ENCODE measurements at regions not wholly inside any gene's neighbourhood (a gene's known extent, or its start where the extent isn't known, plus 50 kb on each side); places are given as distances from the start of the nearest gene placed in this dataset.
A peak's percentile ranks its signal among the peaks of the same experiment; 100 is the strongest.

DNA sequence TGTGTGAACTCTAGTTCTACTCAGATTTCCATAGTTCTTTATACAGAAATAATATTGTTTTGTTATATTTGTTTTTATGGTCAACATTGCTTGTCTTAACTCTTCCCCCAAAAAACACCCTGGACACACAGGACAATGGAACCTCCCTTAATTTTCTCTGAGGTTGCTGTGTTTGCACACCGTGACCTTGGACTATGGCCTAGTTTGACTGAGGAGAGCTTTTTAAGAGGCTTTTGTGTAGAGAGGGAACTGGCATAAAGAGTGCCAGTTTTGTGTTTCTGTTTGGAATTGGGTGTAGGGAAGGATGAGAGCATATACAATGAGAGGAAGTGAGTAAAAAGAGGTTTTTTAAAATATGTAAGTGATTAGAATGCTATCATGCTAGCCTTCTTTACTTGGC lies 101.1 kb upstream of the MEF2C start:
- no peak for DNase-seq

GRCh38 chr5:88979726-88980125 lies 96.7 kb upstream of the MEF2C start:
- DNase-seq, result no peak

GRCh38 chr5:88979244-88979643 lies 96.3 kb upstream of the MEF2C start:
- no peak for DNase-seq

DNA sequence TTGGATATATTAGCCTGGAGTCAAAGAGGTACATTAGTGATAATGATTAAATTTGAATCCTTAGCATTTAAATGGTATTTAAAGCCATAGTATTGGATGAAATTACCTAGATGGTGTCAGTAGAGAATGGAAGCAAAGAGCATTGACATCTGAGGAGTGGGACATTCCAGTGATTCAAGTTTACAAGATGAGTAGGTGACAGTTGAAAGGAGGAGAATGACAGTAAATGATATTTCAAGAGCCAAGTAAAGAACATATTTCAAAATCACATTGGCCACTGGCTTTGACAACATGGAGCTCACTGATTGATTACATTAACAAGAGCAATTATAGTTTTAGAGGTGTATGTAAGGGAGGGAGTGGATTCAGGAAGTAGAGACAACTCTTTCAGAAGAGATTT lies 93.9 kb upstream of the MEF2C start:
- DNase-seq, result no peak

DNA sequence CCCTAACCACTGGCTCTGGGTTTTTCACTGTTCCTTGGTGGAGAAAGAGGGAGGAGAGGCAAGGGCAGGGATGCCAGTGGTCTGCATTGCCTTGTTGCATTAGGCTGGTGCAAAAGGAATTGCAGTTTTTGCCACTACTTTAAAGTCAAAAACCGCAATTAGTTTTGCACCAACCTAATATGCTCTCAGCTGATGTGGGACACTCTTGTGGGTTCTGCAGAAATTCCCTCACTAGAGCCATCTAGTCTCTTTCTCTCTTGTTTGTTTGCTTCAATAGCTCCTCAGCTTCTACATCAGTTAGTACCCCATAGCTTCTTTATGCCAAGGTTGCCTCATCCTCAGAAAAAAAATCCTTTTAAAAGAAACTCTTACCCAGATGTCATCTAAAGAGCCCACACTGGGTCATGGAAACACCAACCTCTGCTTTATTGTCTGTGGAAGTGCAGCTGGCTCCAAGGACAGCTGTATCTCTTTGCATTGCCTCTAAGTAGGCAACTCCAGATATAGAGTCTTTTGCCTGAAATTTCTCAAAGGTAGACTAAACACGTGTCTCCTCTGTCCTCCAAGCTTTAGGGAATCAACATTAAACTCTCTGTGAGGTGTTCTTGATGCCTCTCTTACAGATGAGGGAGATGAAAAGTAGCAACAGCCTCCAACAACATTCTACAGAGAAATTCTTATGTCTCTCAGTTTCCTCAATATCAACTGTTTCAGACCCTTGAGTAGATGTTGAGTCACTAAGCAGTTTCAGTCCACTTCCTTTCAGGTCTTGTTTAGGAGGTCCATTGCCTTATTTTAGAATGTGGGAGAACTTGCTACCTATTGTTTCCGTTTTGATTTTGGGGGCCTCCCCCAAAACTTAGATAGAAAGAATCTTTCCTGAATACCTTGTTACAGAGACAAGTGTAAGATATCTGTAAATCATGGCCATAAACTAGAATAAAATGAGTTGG lies 84.9 kb upstream of the MEF2C start:
- DNase-seq, result no peak

DNA sequence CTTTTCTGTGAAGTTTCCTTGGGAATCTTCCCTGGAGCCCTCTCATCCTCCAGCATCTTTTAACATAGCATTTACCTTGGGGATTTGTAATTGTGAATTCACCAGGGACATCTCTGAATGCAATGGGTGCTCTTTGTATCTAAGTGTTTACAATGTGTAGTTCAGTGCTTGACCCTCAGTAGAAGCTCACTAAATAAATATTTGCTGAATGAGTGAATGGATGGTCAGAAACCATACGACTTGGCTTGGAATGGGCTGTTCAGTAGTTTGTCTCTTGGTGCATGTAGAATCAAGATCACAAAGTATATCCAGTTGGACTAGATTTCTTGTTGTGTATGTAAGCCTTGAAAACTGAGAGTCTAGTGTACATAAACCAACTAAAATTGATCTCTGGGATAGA lies 81.8 kb upstream of the MEF2C start:
- DNase-seq, result no peak

- DNase-seq, result no peak
Observed at GRCh38 chr5:88957013-88957412, 74.0 kb upstream of the MEF2C start.

- no peak for DNase-seq
Observed at GRCh38 chr5:88956416-88956815, 73.4 kb upstream of the MEF2C start.

DNA sequence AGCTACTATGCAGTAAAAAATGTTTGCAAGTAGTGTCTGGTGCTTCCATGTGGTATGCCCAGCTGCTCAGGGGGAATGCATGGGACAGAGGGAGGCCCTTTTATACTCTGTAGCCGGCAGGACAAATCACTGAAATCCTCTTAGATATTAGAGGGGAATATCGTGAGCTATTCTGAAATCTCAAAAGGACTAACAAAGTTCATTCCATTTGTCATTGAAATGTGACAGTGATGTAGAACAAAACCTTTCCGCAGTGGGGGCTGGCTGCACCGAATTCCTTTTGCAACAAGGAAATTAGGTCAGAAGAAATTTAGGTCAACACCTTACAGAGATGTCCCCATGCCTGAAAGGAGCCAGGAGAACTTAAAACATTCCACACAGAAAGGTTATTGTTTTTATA lies 72.4 kb upstream of the MEF2C start:
- DNase-seq, result no peak

GRCh38 chr5:88954511-88954910 lies 71.5 kb upstream of the MEF2C start:
- DNase-seq, result no peak

- no peak for DNase-seq
Observed at GRCh38 chr5:88952996-88953643, 70.1 kb upstream of the MEF2C start.

GRCh38 chr5:88952344-88952743 lies 69.4 kb upstream of the MEF2C start:
- peak; percentile 60 for DNase-seq

- DNase-seq, result no peak
Observed at GRCh38 chr5:88951457-88951856, 68.5 kb upstream of the MEF2C start.

DNA sequence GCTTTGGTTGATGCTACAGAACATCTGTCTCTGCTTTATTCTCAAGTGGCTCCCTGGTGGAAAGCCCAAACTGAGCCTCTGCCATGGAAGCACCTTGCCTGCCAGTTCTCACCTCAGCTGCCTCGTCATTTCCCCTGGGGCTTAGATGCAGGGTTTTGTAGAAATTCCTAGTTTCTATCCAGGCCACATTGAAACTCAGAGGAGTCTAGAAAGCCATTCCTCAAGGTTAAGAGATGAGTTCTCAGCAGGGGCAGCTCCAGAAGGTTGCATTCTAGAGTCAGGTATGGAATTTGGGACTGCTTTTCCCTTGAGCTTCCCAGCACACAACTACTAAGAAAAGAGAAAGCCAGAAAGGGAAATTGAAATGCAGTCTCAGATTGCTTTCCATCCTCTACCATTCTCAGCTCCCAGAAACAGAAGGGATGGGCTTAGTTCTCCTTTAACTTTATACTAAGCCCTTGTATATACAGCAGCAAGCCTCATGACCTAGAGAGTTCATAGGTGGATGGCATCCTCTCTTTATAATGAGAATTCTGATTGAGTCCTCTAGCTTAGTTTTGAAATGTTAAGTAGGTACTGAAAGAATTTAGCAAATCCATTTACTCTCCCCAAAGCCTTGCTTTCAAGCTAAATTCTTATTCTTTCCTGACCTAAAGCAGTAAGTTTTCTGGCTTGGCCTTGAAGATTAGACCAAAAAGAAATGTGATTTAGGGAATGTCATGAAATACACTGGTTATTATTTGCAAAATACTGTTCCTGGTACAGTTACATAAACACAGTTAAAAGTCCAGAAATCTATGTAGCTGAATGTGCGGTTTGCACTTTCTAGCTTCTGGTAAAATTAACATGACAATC lies 66.0 kb upstream of the MEF2C start:
- DNase-seq, result no peak

DNA sequence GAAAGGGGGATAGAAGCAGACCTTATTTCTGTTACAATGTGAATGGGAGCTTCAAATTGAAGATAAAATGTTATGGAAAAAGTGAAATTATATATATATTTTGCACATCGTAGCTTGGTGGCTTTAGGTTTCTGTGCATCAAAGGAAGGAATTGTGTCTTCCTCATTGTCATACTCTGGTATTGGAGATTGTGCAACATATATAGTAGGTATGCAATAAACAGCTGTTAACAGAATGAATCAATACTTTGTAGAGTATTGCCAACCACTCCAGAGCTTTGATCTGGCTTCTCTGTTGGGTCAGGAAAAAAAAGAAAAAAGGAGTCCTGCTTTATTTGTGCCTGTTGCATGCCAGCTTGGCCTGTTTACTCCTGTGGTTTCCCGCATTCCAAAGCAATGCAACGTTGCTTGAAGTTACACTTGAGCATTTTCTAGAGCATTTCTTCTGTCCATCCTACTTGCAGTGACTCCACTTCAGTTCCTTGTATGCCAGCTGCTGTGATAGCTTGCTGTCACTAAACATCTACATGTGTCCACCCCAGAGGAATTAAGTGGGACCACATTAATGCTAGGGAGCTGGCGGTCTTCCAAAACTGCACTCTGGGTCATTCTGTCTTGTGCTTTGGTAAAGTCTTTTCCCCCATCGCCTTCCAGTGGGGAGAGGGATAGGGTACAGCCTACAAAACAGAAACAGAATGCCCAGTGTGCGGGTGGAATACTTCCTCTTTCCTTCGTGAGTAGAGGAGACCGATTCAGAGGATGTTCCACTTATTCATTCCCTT lies 62.0 kb upstream of the MEF2C start:
- no peak for DNase-seq

DNA sequence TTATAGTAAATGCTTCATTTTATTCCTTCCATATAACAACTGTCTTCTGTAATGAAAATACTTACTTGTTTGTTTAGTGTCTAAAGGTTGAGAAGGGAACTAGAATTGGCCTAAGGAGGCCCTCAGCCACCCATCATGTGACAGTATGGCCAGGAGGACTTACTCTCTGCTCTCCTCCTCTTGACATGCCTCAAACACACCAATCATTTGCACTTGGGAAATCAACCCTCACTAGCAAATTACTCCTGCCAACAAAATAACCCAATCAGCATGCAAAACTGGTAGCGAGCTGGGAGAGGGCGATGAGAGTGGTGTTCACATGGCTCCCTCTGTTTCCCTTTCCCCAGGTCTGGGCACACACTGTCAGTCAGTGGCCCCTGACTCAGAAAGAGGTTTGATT lies 58.6 kb upstream of the MEF2C start:
- DNase-seq, result no peak

DNA sequence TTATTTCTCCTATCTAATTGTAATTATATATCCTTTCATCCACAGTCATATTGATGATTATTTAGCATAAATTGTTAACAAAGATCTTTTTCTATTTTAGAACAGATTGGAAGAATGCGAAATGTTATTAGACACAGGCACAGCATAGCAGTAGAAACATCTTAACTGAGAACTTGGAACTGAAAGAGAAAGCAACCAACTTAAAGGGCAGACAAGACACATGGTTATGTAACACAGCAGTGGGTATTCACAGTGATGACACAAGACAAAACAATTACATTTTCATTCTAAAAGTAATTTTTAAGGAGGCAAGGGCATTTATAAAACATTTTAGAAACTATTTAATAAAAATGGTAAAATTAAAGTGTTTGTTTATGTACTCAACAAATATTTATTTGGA lies 57.7 kb upstream of the MEF2C start:
- no peak for DNase-seq

GRCh38 chr5:88939300-88939699 lies 56.3 kb upstream of the MEF2C start:
- DNase-seq, result no peak

GRCh38 chr5:88938488-88938887 lies 55.5 kb upstream of the MEF2C start:
- DNase-seq, result no peak

GRCh38 chr5:88937406-88937805 lies 54.4 kb upstream of the MEF2C start:
- no peak for DNase-seq

DNA sequence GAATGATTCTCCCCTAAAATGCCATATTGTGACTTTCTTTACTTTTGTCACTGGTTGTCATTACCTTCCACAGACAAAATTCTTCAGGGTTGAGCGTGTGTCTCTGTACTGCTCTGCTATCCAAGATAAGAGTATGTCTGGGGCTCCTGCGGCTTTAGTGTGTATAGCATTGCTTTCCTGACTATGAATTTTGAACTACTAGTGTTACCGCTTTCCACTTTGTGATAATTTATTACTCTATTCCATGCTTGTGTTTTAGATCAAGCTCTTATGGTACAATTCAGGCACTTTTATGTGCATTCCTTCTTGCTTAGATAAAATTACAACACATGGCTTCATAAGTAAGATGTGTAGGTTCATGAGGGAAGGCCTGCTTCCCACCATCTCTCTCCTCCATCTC lies 51.5 kb upstream of the MEF2C start:
- DNase-seq, result no peak

Measured in DMS 273 treated with DMSO at 0.1 percent for 48 hours (cell line).